IMR-90 (cell line): ENCODE measurements at regions not wholly inside any gene's neighbourhood (a gene's known extent, or its start where the extent isn't known, plus 50 kb on each side); places are given as distances from the start of the nearest gene placed in this dataset.

Experiments
- ATAC-seq: fragments of 200-7000 bp; cut with Tn5 transposase; 2 replicates; pipeline ENCODE4 v1.9.1; 2020; ENCODE audit warnings: low read depth, mild to moderate bottlenecking, moderate library complexity
- BruUV-seq: library from RNA; stranded (reverse); fragments of 400-500 nt; replicated peaks from 2 replicates; lab custom pipeline; 2021; lab: Mats Ljungman, UMichigan
- CTCF ChIA-PET: fragments of 300-600 bp; formaldehyde crosslinking; extraction: SDS; loops from one replicate; lab custom pipeline; 2021; ENCODE audit warnings: antibody characterized with exemption; lab: Yijun Ruan, JAX
- POLR2A ChIA-PET: fragments of 300-600 bp; sonication (Branson Sonifier 250); formaldehyde crosslinking; loops from one replicate; lab custom pipeline; 2022; ENCODE audit warnings: antibody characterized with exemption; ENCODE audit not compliant: unreplicated experiment; lab: Charles Lee
- DNase-seq: peaks from one replicate; pipeline ENCODE4 v3.0.0; 2013
- H2AFZ ChIP-seq: replicated peaks from 2 replicates; pipeline ENCODE3; 2013; ENCODE audit warnings: low read length, mild to moderate bottlenecking; ENCODE audit not compliant: poor library complexity
- H2AK5ac ChIP-seq: 2 replicates; pipeline ENCODE4 v1.6.1; 2013; ENCODE audit warnings: low read depth, low read length, inconsistent platforms
- H2AK9ac ChIP-seq: replicated peaks from 2 replicates; pipeline ENCODE3; 2013; ENCODE audit warnings: mild to moderate bottlenecking, low read depth, low read length, moderate library complexity; ENCODE audit not compliant: poor library complexity
- H2BK120ac ChIP-seq: 2 replicates; pipeline ENCODE4 v1.6.1; 2013; ENCODE audit warnings: low read depth, low read length, inconsistent platforms
- H2BK15ac ChIP-seq: 3 replicates; pipeline ENCODE4 v1.6.1; 2013; ENCODE audit warnings: low read depth, low read length, inconsistent platforms
- H2BK20ac ChIP-seq: 2 replicates; pipeline ENCODE4 v1.6.1; 2013; ENCODE audit warnings: low read depth, mild to moderate bottlenecking, inconsistent platforms, low read length, moderate library complexity
- H2BK5ac ChIP-seq: 2 replicates; pipeline ENCODE4 v1.6.1; 2013; ENCODE audit warnings: mild to moderate bottlenecking, low read depth, low read length, inconsistent platforms; ENCODE audit not compliant: poor library complexity, severe bottlenecking
- H3K14ac ChIP-seq: replicated peaks from 2 replicates; pipeline ENCODE4 v1.6.1; 2013; ENCODE audit warnings: low read depth, low read length, inconsistent platforms
- H3K18ac ChIP-seq: 2 replicates; pipeline ENCODE4 v1.6.1; 2013; ENCODE audit warnings: low read depth, low read length, control low read depth
- H3K23ac ChIP-seq: 2 replicates; pipeline ENCODE4 v1.6.1; 2013; ENCODE audit warnings: low read depth, low read length, inconsistent platforms
- H3K27ac ChIP-seq: 2 replicates; pipeline ENCODE4 v1.5.1; 2013; ENCODE audit warnings: mild to moderate bottlenecking, control low read depth, low read length; ENCODE audit not compliant: insufficient read depth
- H3K27me3 ChIP-seq: 2 replicates; pipeline ENCODE4 v1.6.1; 2013; ENCODE audit warnings: low read length; ENCODE audit not compliant: control insufficient read depth, insufficient read depth
- H3K36me3 ChIP-seq: 2 replicates; pipeline ENCODE4 v1.6.1; 2013; ENCODE audit warnings: low read length, mixed read lengths; ENCODE audit not compliant: control insufficient read depth, insufficient read depth
- H3K4ac ChIP-seq: 2 replicates; pipeline ENCODE4 v1.6.1; 2013; ENCODE audit warnings: low read depth, low read length, inconsistent platforms
- H3K4me1 ChIP-seq: 2 replicates; pipeline ENCODE4 v1.6.1; 2013; ENCODE audit warnings: low read length, mixed read lengths; ENCODE audit not compliant: control insufficient read depth, insufficient read depth
- H3K4me2 ChIP-seq: 2 replicates; pipeline ENCODE4 v1.6.1; 2013; ENCODE audit warnings: low read depth, mild to moderate bottlenecking, control low read depth, low read length, moderate library complexity
- H3K4me3 ChIP-seq: 2 replicates; pipeline ENCODE4 v1.5.1; 2013; ENCODE audit warnings: low read depth, mild to moderate bottlenecking, control low read depth, low read length, moderate library complexity; ENCODE audit not compliant: insufficient read depth
- H3K56ac ChIP-seq: 2 replicates; pipeline ENCODE4 v1.6.1; 2013; ENCODE audit warnings: low read length, inconsistent platforms; ENCODE audit not compliant: insufficient read depth; ENCODE audit errors: extremely low read depth
- H3K79me1 ChIP-seq, 2 experiments: 2 replicates each; pipeline ENCODE4 v1.6.1; 2013; ENCODE audit warnings: low read length in 2 of 2, inconsistent platforms in 1 of 2, low read depth in 1 of 2
- H3K9ac ChIP-seq: 2 replicates; pipeline ENCODE4 v1.6.1; 2013; ENCODE audit warnings: low read depth, low read length, control low read depth
- H3K9me1 ChIP-seq: 2 replicates; pipeline ENCODE4 v1.6.1; 2013; ENCODE audit warnings: low read length, inconsistent platforms; ENCODE audit not compliant: insufficient read depth
- H3K9me3 ChIP-seq: 2 replicates; pipeline ENCODE4 v1.6.1; 2013; ENCODE audit warnings: low read length; ENCODE audit not compliant: control insufficient read depth, insufficient read depth
- H4K20me1 ChIP-seq: 2 replicates; pipeline ENCODE4 v1.6.1; 2013; ENCODE audit warnings: low read length, inconsistent platforms; ENCODE audit not compliant: insufficient read depth
- H4K5ac ChIP-seq: 2 replicates; pipeline ENCODE4 v1.6.1; 2013; ENCODE audit warnings: mild to moderate bottlenecking, low read depth, low read length, control low read depth
- H4K8ac ChIP-seq, 2 experiments: 2 replicates each; pipeline ENCODE4 v1.6.1; 2013; ENCODE audit warnings: low read depth in 2 of 2, low read length in 2 of 2, control low read depth in 1 of 2, inconsistent platforms in 1 of 2
- H4K91ac ChIP-seq: 2 replicates; pipeline ENCODE4 v1.6.1; 2013; ENCODE audit warnings: low read depth, low read length, inconsistent platforms; ENCODE audit not compliant: insufficient read depth
- BHLHE40 ChIP-seq: fragments of 150-350 bp; IDR thresholded peaks from 2 replicates; pipeline ENCODE4 v1.6.1; 2016; ENCODE audit warnings: mild to moderate bottlenecking, low read depth, low read length
- CEBPB ChIP-seq: IDR thresholded peaks from 2 replicates; pipeline ENCODE4 v1.6.1; 2012; ENCODE audit warnings: low read depth, low read length, improper control_type of control experiment
- CHD1 ChIP-seq: IDR thresholded peaks from 2 replicates; pipeline ENCODE4 v1.6.1; 2012; ENCODE audit warnings: low read depth, low read length, improper control_type of control experiment
- CTCF ChIP-seq: conservative IDR thresholded peaks from 2 replicates; pipeline ENCODE4 v1.5.1; 2012; ENCODE audit warnings: mild to moderate bottlenecking, low read depth, low read length, improper control_type of control experiment
- ELK1 ChIP-seq: fragments of 150-350 bp; IDR thresholded peaks from 2 replicates; pipeline ENCODE4 v1.6.1; 2016; ENCODE audit warnings: low read depth, mild to moderate bottlenecking, low read length, moderate library complexity, borderline replicate concordance
- FOS ChIP-seq: fragments of 150-350 bp; IDR thresholded peaks from 2 replicates; pipeline ENCODE4 v1.6.1; 2016; ENCODE audit warnings: low read depth, low read length
- MAFK ChIP-seq: IDR thresholded peaks from 2 replicates; pipeline ENCODE4 v1.6.1; 2012; ENCODE audit warnings: low read depth, low read length, improper control_type of control experiment
- MAZ ChIP-seq: IDR thresholded peaks from 2 replicates; pipeline ENCODE4 v1.6.1; 2012; ENCODE audit warnings: low read depth, mild to moderate bottlenecking, low read length, improper control_type of control experiment, moderate library complexity, borderline replicate concordance
- MXI1 ChIP-seq: IDR thresholded peaks from 2 replicates; pipeline ENCODE4 v1.6.1; 2012; ENCODE audit warnings: low read depth, mild to moderate bottlenecking, low read length, moderate library complexity, borderline replicate concordance
- NFE2L2 ChIP-seq: fragments of 150-350 bp; IDR thresholded peaks from 2 replicates; pipeline ENCODE4 v1.6.1; 2016; ENCODE audit warnings: low read depth, mild to moderate bottlenecking, low read length
- POLR2A ChIP-seq: IDR thresholded peaks from 2 replicates; pipeline ENCODE4 v1.6.1; 2012; ENCODE audit warnings: mild to moderate bottlenecking, low read depth, low read length
- RAD21 ChIP-seq: IDR thresholded peaks from 2 replicates; pipeline ENCODE4 v1.6.1; 2012; ENCODE audit warnings: low read length, improper control_type of control experiment
- RCOR1 ChIP-seq: IDR thresholded peaks from 2 replicates; pipeline ENCODE4 v1.6.1; 2012; ENCODE audit warnings: mild to moderate bottlenecking, low read length, improper control_type of control experiment; ENCODE audit not compliant: insufficient replicate concordance
- RFX5 ChIP-seq: IDR thresholded peaks from 2 replicates; pipeline ENCODE4 v1.8.0; 2012; ENCODE audit warnings: low read depth, mild to moderate bottlenecking, low read length, moderate library complexity
- SMC3 ChIP-seq: fragments of 150-350 bp; IDR thresholded peaks from 2 replicates; pipeline ENCODE4 v1.6.1; 2016; ENCODE audit warnings: low read depth, mild to moderate bottlenecking, antibody characterized with exemption, low read length, moderate library complexity
- USF2 ChIP-seq: fragments of 150-350 bp; IDR thresholded peaks from 2 replicates; pipeline ENCODE4 v1.6.1; 2017; ENCODE audit warnings: mild to moderate bottlenecking, antibody characterized with exemption, low read length, low read depth
- WGBS, 2 experiments: methylation state at CpG; one replicate each; pipeline versions ENCODE4 v1.1.5 to v1.1.7; 2013; ENCODE audit warnings: missing lambda C conversion rate in 2 of 2; ENCODE audit not compliant: insufficient read length in 1 of 2; ENCODE audit errors: extremely low coverage in 2 of 2; 5-methylcytosine and 5-hydroxymethylcytosine counted together
- dilution Hi-C: fragments of 300-500 bp; cut with HindIII; formaldehyde crosslinking; loops from one replicate; pipeline ENCODE4 v1.14.3; 2018; ENCODE audit warnings: low sequenced_read_pairs; ENCODE audit not compliant: unreplicated experiment
- in situ Hi-C: fragments of 300-500 bp; cut with MboI; formaldehyde crosslinking; loops from 3 replicates; pipeline ENCODE4 v1.14.3; 2019; ENCODE audit warnings: low sequenced_read_pairs, inconsistent platforms, mixed read lengths
- intact Hi-C: fragments of 100-400 bp; cut with micrococcal nuclease; formaldehyde crosslinking; loops from 2 replicates; pipeline ENCODE4 v1.10.0; 2022

- H2BK5ac ChIP-seq = no peak overlapping the region
- DNase-seq (no peak), ATAC-seq (no peak)
- H3K4ac ChIP-seq = no peak overlapping the region
- H2BK20ac ChIP-seq = no peak overlapping the region
- in situ Hi-C loops = no loop called here
- intact Hi-C loops = no loop called here
- no peak overlapping the region for H2BK15ac ChIP-seq
- CTCF ChIA-PET = no interaction called here
- BruUV-seq = no TSS peak
- no peak overlapping the region for H4K5ac ChIP-seq
- H4K91ac ChIP-seq = no peak overlapping the region
- H4K8ac ChIP-seq = no peak overlapping the region
- H2BK120ac ChIP-seq = no peak overlapping the region
- no peak overlapping the region for H3K14ac ChIP-seq
- H3K79me1 ChIP-seq = no peaks in the 10 kb centered on the region; a peak in 1 of 4 replicates
- H3K4me3 ChIP-seq = no peak overlapping the region
- H3K18ac ChIP-seq = no peak overlapping the region
- H3K23ac ChIP-seq = no peak overlapping the region
- no peak overlapping the region for H3K9ac ChIP-seq
- H3K27me3 ChIP-seq = no peaks in the 10 kb centered on the region
- no peak for TF ChIP-seq MAFK
- no peak for TF ChIP-seq RCOR1
- no peak for TF ChIP-seq MXI1
- no peak for TF ChIP-seq CHD1
- TF ChIP-seq RFX5 = no peak
- TF ChIP-seq SMC3 = no peak
- no peak for TF ChIP-seq ELK1
- TF ChIP-seq CEBPB = no peak
- no peak for TF ChIP-seq BHLHE40
- TF ChIP-seq POLR2A = no peak
- TF ChIP-seq USF2 = no peak
- no peak for TF ChIP-seq CTCF
- no peak for TF ChIP-seq FOS
- TF ChIP-seq RAD21 = no peak
- TF ChIP-seq NFE2L2 = no peak
- no peak for TF ChIP-seq MAZ
- no peaks in the 10 kb centered on the region for H3K9me1 ChIP-seq
- no peaks in the 10 kb centered on the region for H3K36me3 ChIP-seq
- POLR2A ChIA-PET = no interaction called here
- H3K27ac ChIP-seq = no peak overlapping the region
- no peaks in the 10 kb centered on the region for H3K9me3 ChIP-seq
- H3K4me1 ChIP-seq = no peaks in the 10 kb centered on the region
- no peak overlapping the region for H3K56ac ChIP-seq
- no peak overlapping the region for H3K4me2 ChIP-seq
- no CpG with 5 or more reads among the region's 2 CpGs for WGBS, 2 experiments
- dilution Hi-C loops = no loop called here
- no peak overlapping the region for H2AFZ ChIP-seq
- no peaks in the 10 kb centered on the region for H4K20me1 ChIP-seq
- H2AK5ac ChIP-seq = no peak overlapping the region
- no peak overlapping the region for H2AK9ac ChIP-seq
Observed at GRCh38 chr4:31007858-31008257, 287.7 kb downstream of the PCDH7 start.
